ENCODE measurements at regions not wholly inside any gene's neighbourhood (a gene's known extent, or its start where the extent isn't known, plus 50 kb on each side); places are given as distances from the start of the nearest gene placed in this dataset.
"Not testable (repeated sequence)": the region's sequence is repeated elsewhere in the genome, so short reads cannot be mapped to it uniquely, and the experiment has no call there.

DNA sequence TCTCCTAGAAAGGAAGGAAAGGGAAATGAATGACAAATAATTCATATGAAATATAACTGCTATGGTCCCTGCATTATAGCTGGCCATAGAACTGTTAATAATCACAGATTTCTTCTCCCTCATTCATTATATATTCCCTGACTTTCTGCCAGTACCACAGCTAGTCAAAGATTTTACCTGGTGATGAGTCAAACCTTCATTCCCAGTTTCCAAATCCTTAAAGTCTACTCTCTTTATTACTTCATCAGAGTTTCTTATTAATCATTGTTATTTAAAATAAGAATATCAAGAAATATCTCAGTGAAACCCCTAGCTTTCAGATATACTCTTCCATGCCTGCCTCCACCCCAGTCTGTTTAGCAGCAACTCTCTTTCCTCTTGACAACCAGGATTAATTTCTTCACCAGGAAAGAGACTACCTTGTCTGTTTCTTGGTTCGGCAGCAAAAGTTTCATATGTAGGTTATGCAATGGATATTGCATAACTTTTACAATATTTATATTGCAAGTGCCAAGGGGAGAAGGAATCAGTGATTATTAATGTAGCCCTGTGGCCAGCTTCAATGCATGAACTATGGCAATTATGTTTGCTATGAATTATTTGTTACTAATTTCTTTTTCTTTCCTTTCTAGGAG lies 533.8 kb downstream of the FBXO15 start:
- no peak for DNase-seq

DNA sequence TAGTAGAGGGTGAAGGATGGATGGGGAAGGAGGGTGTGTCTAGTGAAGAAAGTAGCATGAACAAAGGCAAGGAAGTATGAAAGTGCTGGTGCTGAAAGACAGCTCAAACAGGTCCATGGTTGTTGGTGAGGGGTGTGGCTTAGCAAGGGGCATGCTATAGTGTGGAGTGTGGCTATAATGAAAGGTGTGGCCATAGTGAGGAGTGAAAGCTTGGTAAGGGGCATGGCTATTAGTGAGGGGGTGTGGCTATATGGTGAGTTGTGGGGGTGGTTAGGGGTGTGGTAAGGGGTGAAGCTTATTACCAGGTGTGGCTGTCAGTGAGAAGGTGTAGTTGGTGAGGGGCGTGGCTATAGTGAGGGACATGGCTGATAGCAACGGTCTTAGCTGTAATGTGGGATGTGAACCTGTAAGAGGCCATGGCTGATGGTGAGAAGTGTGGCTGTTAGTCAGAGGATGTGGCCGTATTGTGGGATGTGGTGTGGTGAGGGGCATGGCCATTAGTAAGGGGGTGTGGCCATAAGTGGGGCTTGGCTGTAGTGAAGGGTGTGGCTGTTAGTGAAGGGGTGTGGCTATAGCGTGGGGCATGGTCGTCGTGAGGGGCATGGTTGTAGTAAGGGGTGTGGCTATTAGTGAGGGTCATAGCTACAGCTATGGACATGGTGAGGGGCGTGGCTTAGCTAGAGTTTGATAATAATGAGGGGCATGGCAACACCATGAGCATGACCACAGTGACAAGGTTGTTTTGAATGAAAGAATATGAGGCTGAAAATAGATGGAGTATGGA lies 549.6 kb downstream of the FBXO15 start:
- no peak for DNase-seq

DNA sequence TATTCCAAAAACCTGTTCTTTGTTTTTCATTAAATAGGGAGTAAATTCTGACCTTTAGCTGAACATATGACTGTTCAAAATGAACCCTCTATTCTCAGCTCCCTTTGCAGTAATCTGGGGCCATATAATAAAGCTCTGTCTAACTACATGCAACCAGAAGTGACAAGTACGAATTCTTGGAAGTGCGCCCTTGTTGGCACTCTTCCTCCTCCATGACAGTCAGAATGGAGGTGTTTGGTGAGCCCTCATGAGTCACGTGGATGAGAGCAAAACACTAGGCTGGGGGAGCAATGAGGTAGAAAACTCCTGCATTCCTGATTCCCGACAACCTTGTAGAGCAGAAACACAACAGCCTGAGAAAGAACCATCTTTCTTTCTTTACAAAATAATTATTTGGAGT lies 552.9 kb downstream of the FBXO15 start:
- no peak for DNase-seq

DNA sequence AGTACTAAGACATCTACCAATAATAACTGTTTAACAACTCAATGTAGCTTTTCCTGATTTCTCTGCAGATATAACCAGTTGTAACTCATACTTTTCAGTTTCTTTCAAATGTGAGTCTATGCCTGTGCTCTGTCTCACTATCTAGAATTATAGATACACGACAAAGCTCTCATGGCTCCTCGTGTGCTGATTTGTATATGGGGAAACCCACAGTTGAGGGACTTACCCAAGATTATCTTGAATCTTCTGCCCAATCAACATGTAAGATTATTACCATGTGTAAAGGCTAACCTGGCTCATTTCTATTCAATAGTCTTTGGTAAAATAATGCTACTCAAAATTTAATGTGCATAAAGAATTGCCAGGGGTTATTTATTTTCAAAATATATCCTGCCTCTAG lies 554.4 kb downstream of the FBXO15 start:
- DNase-seq = no peak

DNA sequence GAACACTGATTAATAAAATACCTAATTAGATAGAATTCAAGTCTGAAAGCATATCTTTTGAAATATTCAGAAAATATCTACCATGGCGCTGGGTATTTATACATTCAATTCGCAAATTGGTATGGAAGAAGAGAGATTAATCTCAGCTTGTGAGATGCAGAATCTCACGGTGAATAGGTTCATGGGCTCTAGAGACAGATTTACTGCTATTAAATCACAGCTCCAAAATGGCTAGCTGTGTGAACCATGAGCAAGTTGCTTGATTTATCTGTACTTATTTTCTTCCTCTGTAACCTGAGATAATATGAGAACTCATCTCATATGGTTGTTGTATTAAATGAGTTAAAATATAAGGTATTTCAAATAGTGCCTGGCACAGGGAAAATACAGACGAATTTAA lies 556.7 kb downstream of the FBXO15 start:
- no peak for DNase-seq

DNA sequence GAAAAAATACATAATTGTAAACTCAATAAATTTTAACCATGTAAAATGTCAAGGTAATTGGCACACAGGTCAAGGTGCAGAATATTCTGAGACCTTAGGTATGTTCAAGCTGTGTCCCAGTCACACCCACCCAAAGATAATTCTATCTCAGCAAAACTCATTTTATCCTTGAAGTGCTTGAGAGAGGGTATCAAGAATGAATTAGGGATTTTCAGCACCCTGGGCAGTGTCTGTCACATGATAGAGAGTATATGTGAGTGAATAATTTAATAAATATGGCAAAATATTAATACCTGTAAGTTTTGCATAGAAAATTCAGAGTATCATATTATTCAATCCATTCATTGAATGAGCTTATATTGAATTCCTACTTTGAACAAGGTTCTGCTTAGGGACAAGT lies 567.9 kb downstream of the FBXO15 start:
- no peak for DNase-seq

DNA sequence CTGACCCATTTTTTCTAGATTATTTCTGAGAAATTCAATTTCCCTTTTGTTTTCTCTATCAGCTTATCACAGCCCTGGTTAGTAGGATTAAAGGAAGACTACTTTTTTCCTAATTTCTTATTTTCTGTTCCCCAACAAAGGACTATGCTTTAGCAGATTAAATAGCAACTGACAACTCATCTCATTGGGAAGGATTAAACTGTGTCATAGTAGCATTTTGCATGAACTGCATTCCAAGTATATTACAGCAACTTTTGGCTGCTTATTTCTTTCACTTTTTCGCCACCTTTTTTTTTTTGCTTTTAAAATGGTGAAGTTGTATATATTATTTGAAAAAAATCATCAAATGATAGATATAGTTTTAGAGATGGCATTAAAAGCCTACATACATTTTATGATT lies 570.3 kb downstream of the FBXO15 start:
- DNase-seq = no peak

DNA sequence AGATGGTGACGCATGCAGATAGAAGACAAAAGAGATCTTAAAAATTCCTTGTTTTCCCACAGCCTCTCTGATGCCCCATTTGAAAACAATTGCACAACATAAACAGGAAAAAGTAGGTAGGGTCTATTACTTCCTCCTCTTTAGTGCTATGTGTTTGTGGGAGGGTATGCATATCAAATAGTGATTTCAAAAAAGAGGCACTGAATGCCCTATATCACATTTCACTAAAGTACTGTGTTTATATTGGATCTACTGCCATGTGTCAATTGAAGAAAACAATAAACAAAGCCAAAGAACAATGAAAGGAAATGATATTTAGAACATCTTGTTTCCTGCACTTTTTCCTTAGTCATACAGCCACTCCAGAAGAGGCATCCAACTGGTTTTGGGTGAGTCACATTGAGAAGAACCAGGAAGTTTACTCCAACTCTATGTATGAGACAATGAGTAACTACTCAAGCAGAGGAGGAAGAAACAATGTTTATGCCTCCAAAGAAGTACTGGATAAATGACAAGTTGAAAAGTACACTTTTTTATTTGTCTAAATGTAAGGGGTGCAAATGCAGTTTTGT lies 583.6 kb downstream of the FBXO15 start:
- no peak for DNase-seq

DNA sequence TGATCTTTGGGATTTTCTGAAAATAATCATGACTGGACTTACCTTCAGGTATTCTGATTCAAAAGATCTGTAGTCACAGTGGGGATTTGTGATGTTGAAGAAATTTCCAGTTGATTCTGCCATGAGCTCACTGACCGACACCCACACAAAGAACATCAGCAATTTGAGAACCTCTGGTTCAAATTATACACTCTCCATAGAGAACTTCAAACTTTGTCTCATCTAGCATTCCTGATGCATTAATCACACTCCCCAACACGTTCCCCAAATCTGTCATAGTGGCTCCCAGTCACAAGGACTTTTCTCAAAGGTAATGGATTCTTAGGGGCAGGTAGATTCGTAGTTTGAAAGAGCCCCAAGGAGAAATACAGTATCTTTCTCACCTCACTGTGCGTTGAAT lies 584.3 kb downstream of the FBXO15 start:
- no peak for DNase-seq

DNA sequence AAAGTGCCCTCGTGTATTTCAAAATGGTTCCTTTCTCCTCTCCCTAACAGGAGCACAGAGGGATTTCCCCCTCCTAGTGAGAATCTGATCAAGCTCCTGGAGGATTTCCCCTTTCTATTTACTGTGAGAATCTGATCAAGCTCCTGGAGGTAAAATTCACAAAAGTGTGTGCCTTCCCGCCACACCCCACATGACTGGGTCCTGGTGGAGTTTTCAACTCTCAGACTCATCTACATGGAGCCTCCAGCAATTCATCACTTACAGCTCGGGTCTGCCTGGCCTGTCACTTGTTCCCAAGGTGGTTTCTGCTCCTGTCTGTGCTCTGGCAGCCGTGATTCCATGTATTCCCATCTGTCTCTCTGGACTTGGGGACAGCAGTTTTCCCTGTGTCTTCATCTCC lies 590.7 kb downstream of the FBXO15 start:
- no peak for DNase-seq

DNA sequence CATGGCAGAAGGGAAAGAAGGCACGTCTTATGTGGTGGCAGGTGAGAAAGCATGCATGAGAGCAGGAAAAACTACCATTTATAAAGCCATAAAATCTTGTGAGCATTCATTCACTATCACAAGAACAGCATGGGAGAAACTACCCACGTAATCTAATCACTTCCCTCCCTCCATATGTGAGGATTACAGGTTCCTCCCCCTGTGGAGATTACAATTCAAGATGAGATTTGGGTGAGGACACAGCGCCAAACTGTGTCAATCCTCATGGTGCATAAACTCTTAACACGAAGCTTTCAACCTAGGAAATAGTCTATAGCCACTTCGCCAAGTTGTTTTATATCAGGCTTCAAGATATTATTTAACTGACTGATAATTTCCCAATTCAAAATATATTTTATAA lies 595.5 kb downstream of the FBXO15 start:
- no peak for DNase-seq

DNA sequence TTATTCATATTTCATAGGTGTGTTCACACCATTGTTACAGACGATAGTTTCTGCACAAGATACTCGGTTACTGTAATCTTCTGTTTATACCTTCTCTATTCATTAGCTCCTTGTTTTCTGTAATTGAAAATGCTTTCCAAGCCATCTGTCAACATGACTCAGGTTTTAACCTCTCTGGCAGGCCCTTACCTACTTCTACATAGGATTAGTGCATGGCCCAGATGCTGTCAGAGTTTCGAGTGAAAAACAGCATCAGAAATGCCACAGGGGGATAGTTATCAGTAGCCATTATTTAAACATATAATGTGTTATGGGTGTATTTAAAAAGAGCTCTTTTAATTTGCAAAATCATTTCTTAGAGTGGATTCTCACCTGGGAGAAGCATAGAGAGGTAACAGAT lies 596.4 kb downstream of the FBXO15 start:
- no peak for DNase-seq

DNA sequence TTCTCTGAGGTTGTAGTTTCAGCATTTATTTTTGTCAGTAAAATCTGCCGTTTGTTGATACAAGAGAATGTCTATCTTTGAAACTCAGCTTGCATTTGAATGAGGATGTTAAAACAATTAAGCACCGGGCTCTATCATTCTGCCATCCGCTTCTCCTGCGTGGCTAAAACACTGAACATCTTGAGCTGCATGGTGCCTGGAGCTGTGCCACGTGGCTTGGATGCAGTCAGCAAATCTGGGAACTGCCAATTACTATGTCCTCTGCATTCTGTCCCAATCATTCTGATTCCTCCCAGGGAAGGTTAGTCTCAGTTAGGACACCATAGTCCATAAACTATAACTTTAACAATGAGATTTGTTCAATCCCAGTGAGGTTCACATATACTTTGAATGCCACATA lies 598.4 kb downstream of the FBXO15 start:
- no peak for DNase-seq

DNA sequence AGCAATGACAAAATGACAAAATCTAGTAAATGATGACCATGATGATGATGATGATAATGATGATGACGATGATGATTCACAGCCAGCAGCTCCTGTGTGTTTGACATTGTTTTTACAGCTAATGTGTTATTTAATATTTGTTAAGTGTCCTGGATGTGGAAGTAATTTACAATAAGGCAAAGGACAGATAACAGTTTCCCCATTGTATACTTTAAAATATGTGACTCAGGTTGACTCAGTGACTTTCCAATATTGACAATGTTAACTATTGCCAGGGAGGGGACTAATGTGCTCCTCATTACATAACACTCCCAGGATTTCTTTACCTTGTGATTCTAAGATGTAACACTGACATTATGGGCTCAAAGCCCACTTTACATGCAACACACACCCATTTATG lies 602.2 kb downstream of the FBXO15 start:
- DNase-seq = no peak

DNA sequence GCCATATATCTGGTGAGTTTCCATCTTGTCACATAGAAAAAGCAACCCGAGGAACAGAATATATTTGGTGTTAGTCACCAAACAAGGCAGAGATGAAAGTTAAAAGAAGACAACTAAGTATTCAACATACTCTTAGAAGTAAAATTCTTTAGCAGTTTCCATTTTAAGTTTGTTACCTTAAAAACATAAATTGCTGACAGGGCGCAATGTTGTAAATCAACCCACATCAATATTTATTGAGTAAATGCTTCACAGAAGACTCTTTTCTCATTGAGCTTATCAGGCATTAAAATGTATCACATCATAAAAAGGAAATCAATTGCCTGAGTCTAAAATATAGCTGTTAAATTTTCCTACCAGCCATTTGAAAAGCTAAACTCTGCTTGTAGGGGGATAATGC lies 603.0 kb downstream of the FBXO15 start:
- no peak for DNase-seq

DNA sequence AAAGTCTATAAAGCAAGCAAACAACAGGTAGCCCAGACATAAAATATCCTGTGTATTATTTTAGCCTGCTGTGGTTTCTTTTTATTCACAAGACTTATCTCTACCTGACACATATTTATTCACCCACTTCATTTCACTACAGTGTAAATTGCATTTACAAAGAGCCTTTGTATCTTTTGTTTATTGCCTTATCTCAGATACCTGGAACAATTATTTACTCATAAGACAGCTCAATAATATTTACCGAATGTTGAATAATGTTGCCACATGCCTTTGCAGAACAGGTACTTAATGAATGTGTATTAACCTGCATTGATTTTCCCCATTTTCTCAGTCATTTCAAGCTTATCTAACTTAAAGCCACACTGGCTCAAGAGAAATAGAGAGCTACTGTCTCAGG lies 603.6 kb downstream of the FBXO15 start:
- no peak for DNase-seq

DNA sequence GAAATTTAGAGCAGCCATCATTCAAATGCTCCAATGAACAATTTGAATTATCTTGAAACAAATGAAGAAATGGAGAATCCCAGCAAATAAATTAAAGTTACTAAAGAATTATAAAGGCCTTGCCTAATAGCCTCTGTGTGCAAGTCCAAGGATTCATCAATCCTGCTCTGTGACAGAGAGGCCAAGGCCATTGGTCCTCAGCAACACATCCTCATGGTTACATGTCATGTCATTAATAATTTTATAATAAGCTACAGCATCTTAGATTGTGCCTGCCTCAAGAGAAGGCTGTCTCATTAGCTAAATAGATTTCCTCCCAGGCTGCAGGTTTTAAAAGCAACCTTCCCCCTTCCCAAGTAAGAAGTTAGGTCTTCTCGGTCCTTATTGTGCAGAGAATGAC lies 611.6 kb downstream of the FBXO15 start:
- DNase-seq = no peak

DNA sequence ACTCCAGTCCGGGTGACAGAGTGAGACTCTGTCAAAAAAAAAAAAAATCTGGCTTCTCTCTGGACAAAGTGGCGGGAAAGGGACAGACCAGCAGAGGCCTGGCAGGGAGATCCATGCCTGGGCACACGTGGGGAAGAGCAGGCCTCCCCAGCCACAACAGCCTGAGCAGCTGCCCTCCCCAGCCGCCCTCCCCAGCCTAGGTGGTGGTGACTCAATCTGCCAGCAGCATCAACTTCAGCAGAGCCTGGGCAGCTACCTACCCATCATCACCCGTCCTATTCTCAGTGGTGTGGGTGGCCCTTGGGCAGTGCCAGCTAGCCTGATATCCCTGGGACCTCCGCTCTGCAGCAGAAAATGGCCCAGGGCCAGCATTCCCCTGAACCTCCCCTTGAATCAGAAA lies 612.4 kb downstream of the FBXO15 start:
- DNase-seq = no peak

DNA sequence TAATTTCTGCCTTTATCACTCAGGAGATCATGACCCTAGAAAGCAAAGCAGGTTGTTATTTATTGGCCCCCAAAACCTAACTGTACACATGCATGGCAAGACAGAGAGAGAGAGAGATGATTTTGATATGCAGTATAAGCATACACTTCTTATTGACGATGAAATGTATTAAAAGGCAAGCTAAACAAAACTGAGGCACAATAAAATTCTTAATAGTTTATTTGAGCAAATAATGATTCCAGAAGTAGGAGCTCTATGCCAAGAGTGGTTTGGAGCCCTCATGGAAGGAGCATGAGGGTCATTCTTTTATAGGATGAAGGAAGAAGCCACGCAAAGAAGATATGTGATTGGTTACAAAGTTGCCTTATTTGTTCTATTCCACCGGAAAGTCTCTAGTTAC lies 616.0 kb downstream of the FBXO15 start:
- DNase-seq = no peak

DNA sequence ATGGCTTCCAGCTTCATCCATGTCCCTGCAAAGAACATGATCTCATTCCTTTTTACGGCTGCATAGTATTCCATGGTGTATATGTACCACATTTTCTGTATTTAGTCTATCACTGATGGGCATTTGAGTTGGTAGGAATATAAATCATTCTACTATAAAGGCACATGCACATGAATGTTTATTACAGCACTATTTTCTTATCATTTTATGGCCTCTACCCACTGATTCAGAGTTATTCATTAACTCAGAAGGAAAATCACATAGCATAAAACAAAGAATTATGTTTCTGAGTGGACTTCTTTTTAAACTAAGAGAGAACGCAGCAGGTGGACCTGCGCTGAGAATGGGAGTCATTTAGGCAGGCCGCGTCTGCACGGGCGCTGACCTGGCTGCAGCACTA lies 619.6 kb downstream of the FBXO15 start:
- no peak for DNase-seq

DNA sequence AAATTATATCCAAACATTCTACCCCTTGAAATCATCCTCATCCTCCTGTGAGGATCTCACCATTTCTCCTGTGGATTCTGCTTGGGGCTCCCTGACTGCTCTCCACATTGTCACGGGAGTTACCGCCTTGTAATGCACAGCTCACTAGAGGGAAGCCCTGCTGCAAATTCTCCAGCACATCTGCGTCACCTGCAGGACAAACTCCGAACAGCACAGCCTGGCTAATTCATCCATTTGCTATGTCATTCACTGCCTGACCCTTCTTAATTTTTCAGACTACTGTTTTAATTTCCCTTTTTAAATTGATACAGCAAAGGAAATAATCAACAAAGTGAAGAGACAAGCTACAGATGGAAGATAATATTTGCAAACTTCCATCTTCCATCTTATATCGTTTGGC lies 627.4 kb downstream of the FBXO15 start:
- no peak for DNase-seq

DNA sequence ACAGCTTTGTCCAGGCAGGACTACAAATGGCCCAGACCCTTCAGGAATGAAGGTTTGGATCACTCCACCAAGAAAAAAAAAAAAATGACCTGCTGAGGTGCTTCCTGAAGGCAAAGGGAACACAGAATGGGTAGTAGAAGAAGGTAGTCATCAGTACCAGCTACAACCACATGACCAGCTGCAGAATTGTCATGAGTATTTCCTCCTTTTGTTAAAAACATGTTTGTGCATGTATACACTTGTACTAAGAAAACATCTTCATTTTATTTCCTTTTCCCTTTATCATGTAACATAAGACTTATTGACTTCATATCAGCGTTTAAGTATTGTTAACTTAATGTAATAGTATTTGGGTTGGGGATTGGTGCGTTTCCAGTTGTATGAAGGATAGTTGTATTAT lies 631.6 kb downstream of the FBXO15 start:
- not testable (repeated sequence) for DNase-seq

DNA sequence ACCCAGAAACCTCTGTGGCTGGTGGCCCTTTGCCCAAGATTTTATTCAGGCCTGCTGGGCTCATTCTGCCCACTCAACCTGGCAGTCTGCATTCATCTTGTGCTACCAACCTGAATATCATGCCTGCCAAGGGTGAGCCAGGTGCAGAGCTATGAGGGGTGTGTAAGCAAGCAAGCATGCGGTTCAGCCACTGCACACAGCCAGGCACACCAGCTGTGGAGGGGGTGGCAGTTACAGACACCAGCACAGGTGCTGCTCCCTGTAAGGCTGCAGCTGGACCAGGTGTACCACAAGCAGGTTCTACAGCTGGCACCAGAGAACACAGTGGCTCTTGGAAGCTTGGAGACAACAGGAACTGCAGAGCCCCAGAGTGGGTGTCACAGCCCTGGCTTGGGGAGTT lies 633.2 kb downstream of the FBXO15 start:
- no peak for DNase-seq

DNA sequence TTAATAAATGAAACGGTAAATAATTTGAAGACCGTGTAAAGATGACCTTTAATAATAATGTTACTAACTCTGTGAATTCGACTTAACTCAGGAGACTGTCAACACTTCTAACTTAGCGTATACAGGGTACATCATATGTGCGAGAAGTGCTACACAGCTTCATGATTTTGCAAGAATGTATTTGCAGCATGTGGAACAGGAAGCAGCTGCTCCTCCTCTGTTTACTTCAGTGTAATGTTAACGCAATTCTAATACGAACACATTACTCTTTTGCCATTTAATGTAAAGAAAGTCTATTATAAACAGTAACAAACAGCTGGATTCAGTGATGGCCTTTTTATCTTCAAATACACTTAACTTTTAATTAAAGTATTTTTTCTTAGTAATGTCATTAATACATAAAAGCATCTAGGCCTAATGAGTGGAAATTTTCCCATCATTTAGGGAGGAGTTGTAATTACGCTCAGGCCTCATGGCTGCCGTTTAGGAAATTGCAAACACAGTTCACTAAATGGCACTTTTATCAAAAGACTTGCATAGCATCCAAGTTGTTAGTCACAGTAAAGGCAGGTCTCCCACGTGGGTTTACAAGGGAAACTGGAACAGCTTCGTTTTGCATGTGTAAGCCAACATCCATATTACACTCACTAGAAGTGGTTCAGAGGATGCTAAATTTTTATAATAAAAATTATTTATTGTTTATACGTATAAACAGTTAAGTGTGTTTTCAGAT lies 635.7 kb downstream of the FBXO15 start:
- DNase-seq = no peak

All from NCI-H2171 (cell line).